ENCODE measurements at regions not wholly inside any gene's neighbourhood (a gene's known extent, or its start where the extent isn't known, plus 50 kb on each side); places are given as distances from the start of the nearest gene placed in this dataset.

GRCh38 chr11:69241075-69241740 lies 52.7 kb upstream of the MYEOV start:
- TF ChIP-seq, protein P1, sequence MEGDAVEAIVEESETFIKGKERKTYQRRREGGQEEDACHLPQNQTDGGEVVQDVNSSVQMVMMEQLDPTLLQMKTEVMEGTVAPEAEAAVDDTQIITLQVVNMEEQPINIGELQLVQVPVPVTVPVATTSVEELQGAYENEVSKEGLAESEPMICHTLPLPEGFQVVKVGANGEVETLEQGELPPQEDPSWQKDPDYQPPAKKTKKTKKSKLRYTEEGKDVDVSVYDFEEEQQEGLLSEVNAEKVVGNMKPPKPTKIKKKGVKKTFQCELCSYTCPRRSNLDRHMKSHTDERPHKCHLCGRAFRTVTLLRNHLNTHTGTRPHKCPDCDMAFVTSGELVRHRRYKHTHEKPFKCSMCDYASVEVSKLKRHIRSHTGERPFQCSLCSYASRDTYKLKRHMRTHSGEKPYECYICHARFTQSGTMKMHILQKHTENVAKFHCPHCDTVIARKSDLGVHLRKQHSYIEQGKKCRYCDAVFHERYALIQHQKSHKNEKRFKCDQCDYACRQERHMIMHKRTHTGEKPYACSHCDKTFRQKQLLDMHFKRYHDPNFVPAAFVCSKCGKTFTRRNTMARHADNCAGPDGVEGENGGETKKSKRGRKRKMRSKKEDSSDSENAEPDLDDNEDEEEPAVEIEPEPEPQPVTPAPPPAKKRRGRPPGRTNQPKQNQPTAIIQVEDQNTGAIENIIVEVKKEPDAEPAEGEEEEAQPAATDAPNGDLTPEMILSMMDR (IDR thresholded peaks at IDR 0.05) = no peak
- no peak for TF ChIP-seq POLR2A (IDR thresholded peaks at IDR 0.05)

All from thyroid gland (tissue), 4 donors.